ENCODE measurements at regions not wholly inside any gene's neighbourhood (a gene's known extent, or its start where the extent isn't known, plus 50 kb on each side); places are given as distances from the start of the nearest gene placed in this dataset.

GRCh38 chr13:84525865-84526264 is 643.6 kb upstream of the SLITRK1 start:
- no peaks in the 10 kb centered on the region for H3K36me3 ChIP-seq (ENCODE audit: control insufficient read depth, insufficient read depth, low read length)
- H2BK120ac ChIP-seq (ENCODE audit: low read depth, low read length): no peak overlapping the region
- ChIA-PET POLR2A (ENCODE audit: unreplicated experiment) (no interaction called here), CTCF (no interaction called here)
- dilution Hi-C loops (cut with HindIII; ENCODE audit: low sequenced_read_pairs, unreplicated experiment): no loop called here
- no peak overlapping the region for H3K56ac ChIP-seq (ENCODE audit: extremely low read depth, insufficient read depth, low read length)
- H2BK5ac ChIP-seq (ENCODE audit: low read depth, low read length, poor library complexity, severe bottlenecking): no peak overlapping the region
- H3K4me1 ChIP-seq (ENCODE audit: control insufficient read depth, insufficient read depth, low read length): no peaks in the 10 kb centered on the region
- H4K8ac ChIP-seq (ENCODE audit: low read depth in 2 of 2, low read length in 2 of 2): no peak overlapping the region
- H3K79me1 ChIP-seq (ENCODE audit: low read depth in 1 of 2, low read length in 2 of 2): no peaks in the 10 kb centered on the region
- ATAC-seq (ENCODE audit: low read depth) (no peak), DNase-seq (no peak)
- H3K27me3 ChIP-seq (ENCODE audit: control insufficient read depth, insufficient read depth, low read length): no peaks in the 10 kb centered on the region
- no peak overlapping the region for H4K5ac ChIP-seq (ENCODE audit: low read depth, low read length)
- BruUV-seq (replicated peaks): no TSS peak
- no peaks in the 10 kb centered on the region for H4K20me1 ChIP-seq (ENCODE audit: insufficient read depth, low read length)
- no peak overlapping the region for H3K4me3 ChIP-seq (ENCODE audit: insufficient read depth, low read depth, low read length)
- in situ Hi-C loops (cut with MboI; ENCODE audit: low sequenced_read_pairs): no loop called here
- no peak overlapping the region for H3K14ac ChIP-seq (replicated peaks; ENCODE audit: low read depth, low read length)
- no peaks in the 10 kb centered on the region for H3K9me3 ChIP-seq (ENCODE audit: control insufficient read depth, insufficient read depth, low read length)
- no peak overlapping the region for H4K91ac ChIP-seq (ENCODE audit: insufficient read depth, low read depth, low read length)
- H2BK20ac ChIP-seq (ENCODE audit: low read depth, low read length): no peak overlapping the region
- H3K27ac ChIP-seq (ENCODE audit: insufficient read depth, low read length): no peak overlapping the region
- no peak overlapping the region for H3K18ac ChIP-seq (ENCODE audit: low read depth, low read length)
- H3K4ac ChIP-seq (ENCODE audit: low read depth, low read length): no peak overlapping the region
- no peak overlapping the region for H3K23ac ChIP-seq (ENCODE audit: low read depth, low read length)
- no peaks in the 10 kb centered on the region for H3K9me1 ChIP-seq (ENCODE audit: insufficient read depth, low read length)
- no peak overlapping the region for H2AK5ac ChIP-seq (ENCODE audit: low read depth, low read length)
- no peak overlapping the region for H2AFZ ChIP-seq (replicated peaks; ENCODE audit: low read length, poor library complexity)
- H3K4me2 ChIP-seq (ENCODE audit: low read depth, low read length): no peak overlapping the region
- intact Hi-C loops (cut with micrococcal nuclease): no loop called here
- H2AK9ac ChIP-seq (replicated peaks; ENCODE audit: low read depth, low read length, poor library complexity): no peak overlapping the region
- no peak overlapping the region for H2BK15ac ChIP-seq (ENCODE audit: low read depth, low read length)
- TF ChIP-seq MXI1 (IDR thresholded peaks at IDR 0.05; ENCODE audit: borderline replicate concordance, low read depth, low read length) (no peak), SMC3 (IDR thresholded peaks at IDR 0.05; ENCODE audit: low read depth, low read length) (no peak), MAZ (IDR thresholded peaks at IDR 0.05; ENCODE audit: borderline replicate concordance, low read depth, low read length) (no peak), CHD1 (IDR thresholded peaks at IDR 0.05; ENCODE audit: low read depth, low read length) (no peak), BHLHE40 (IDR thresholded peaks at IDR 0.05; ENCODE audit: low read depth, low read length) (no peak), NFE2L2 (IDR thresholded peaks at IDR 0.05; ENCODE audit: low read depth, low read length) (no peak), FOS (IDR thresholded peaks at IDR 0.05; ENCODE audit: low read depth, low read length) (no peak), RFX5 (IDR thresholded peaks at IDR 0.05; ENCODE audit: low read depth, low read length) (no peak), CEBPB (IDR thresholded peaks at IDR 0.05; ENCODE audit: low read depth, low read length) (no peak), ELK1 (IDR thresholded peaks at IDR 0.05; ENCODE audit: borderline replicate concordance, low read depth, low read length) (no peak), RAD21 (IDR thresholded peaks at IDR 0.05; ENCODE audit: low read length) (no peak), RCOR1 (IDR thresholded peaks at IDR 0.05; ENCODE audit: insufficient replicate concordance, low read length) (no peak), POLR2A (IDR thresholded peaks at IDR 0.05; ENCODE audit: low read depth, low read length) (no peak)
- no peak overlapping the region for H3K9ac ChIP-seq (ENCODE audit: low read depth, low read length)

Data from IMR-90 (cell line).